ENCODE measurements at regions not wholly inside any gene's neighbourhood (a gene's known extent, or its start where the extent isn't known, plus 50 kb on each side); places are given as distances from the start of the nearest gene placed in this dataset.

DNA sequence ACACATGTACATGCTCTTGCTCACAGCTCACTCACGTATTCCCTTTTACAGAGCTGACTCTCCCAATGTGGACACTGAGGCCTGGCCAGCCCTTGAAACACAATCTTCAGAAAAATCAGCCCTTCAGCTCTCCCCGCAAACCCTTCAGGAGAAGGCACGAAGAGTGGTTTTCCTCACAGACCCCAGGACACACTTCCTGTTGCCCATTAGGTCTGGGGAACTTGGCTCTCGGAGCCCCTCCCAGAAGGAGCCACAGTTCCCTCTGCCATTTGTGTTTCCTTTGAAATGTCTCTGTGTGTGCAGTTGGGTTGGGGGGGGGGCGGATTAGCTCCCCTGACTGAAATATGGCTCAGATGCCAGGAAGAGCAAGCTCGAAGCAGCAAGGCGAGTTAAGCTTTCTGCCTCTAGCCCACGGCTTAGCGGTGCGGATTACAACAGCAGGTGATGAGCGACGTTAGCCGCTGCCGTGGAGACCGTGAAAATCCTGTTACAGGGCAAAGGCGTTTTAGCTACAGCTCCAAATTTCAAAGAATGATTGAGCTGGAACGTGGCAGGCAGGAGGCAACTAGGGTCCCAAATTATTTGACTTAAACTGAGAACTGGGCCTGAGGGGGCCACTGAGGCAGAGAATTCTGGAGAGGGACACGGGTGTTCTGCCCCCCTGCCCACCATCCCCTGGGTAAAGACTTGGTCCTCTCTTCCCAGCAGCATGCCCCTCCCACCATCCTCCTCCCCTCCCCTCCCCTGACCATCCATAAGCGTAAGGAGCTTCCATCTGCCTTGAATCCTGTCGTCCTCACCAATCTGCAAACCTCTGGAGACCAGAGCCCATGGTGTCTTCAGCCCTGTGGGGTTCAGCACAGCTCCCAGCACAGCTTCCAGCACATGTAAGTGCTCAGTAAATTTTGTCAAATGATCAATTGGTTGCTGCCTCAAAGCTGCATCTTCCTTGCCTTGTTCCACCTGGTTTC, 598.6 kb downstream of the BUD13 start:
- TF ChIP-seq, protein P1, sequence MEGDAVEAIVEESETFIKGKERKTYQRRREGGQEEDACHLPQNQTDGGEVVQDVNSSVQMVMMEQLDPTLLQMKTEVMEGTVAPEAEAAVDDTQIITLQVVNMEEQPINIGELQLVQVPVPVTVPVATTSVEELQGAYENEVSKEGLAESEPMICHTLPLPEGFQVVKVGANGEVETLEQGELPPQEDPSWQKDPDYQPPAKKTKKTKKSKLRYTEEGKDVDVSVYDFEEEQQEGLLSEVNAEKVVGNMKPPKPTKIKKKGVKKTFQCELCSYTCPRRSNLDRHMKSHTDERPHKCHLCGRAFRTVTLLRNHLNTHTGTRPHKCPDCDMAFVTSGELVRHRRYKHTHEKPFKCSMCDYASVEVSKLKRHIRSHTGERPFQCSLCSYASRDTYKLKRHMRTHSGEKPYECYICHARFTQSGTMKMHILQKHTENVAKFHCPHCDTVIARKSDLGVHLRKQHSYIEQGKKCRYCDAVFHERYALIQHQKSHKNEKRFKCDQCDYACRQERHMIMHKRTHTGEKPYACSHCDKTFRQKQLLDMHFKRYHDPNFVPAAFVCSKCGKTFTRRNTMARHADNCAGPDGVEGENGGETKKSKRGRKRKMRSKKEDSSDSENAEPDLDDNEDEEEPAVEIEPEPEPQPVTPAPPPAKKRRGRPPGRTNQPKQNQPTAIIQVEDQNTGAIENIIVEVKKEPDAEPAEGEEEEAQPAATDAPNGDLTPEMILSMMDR (IDR thresholded peaks at IDR 0.05; ENCODE audit: low read depth, low read length, missing control alignments), result no peak
- no peak for DNase-seq (ENCODE audit: extremely low read depth, low read depth)
- no peak overlapping the region for H3K4me3 ChIP-seq (replicated peaks; ENCODE audit: low read depth, low read length)

DNA sequence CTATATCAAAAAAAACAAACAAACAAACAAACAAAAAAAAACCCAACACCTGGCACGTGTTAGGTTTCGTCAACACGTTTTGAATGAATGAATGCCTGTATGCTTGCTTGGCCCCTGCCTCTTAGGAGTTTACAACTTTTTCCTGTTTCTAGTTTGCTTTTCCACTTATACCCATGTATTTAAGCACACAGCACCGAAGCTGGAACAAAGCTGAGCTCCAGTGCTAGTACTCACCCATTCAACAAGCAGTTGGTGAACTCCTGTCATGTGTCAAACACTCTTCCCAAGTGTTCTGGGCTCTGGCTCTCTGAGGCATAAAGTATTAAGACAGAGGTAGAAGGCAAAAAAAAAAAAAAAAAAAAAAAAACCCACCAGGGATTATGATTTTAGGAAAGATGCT, 599.3 kb downstream of the BUD13 start:
- no peak overlapping the region for H3K4me3 ChIP-seq (replicated peaks; ENCODE audit: low read depth, low read length)
- no peak for DNase-seq (ENCODE audit: extremely low read depth, low read depth)
- TF ChIP-seq, protein P1 (IDR thresholded peaks at IDR 0.05; ENCODE audit: low read depth, low read length, missing control alignments), result no peak

DNA sequence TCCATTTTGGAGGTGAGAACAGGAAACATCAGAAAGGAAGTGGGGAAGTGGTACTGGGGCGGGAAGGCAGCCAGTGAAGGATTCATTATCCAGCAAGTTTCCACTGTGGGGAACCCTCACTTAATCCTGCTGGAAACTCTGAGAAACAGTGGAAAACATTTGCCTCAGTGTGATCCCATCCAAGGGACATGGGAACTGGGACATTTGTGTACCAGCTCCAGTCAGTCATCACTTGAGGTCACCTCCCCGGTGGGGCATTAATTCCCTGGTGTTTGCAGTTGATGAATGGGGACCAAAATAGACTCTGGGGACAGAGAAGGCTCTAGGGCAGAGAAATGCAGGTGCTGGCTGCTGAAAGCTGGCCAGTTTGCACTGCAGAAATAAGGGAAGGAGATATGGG, 599.9 kb downstream of the BUD13 start:
- TF ChIP-seq, protein P1 (IDR thresholded peaks at IDR 0.05; ENCODE audit: low read depth, low read length, missing control alignments), result no peak
- H3K4me3 ChIP-seq (replicated peaks; ENCODE audit: low read depth, low read length), result no peak overlapping the region
- DNase-seq (ENCODE audit: extremely low read depth, low read depth), result no peak

DNA sequence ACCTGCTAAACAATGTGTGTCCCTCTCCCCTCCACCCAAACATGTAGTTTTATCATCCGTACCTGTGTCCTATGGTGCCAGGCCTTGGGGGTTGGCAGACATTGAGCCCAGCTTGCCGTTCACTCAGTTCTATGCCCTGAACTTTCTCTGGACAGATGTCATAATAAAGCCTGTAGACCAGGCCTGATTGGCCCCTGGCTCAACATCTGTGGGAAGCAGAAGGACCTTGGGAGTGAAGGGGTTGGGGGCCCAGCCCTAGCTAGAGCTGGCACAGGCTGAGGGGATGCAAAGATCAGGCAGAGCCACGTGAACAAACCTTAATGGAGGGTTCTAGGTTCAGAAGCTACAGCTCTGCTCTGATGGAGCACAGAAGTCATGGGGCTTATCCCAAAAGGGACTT, 600.6 kb downstream of the BUD13 start:
- DNase-seq (ENCODE audit: extremely low read depth, low read depth), result no peak
- H3K4me3 ChIP-seq (replicated peaks; ENCODE audit: low read depth, low read length), result no peak overlapping the region
- TF ChIP-seq, protein P1 (IDR thresholded peaks at IDR 0.05; ENCODE audit: low read depth, low read length, missing control alignments), result no peak

DNA sequence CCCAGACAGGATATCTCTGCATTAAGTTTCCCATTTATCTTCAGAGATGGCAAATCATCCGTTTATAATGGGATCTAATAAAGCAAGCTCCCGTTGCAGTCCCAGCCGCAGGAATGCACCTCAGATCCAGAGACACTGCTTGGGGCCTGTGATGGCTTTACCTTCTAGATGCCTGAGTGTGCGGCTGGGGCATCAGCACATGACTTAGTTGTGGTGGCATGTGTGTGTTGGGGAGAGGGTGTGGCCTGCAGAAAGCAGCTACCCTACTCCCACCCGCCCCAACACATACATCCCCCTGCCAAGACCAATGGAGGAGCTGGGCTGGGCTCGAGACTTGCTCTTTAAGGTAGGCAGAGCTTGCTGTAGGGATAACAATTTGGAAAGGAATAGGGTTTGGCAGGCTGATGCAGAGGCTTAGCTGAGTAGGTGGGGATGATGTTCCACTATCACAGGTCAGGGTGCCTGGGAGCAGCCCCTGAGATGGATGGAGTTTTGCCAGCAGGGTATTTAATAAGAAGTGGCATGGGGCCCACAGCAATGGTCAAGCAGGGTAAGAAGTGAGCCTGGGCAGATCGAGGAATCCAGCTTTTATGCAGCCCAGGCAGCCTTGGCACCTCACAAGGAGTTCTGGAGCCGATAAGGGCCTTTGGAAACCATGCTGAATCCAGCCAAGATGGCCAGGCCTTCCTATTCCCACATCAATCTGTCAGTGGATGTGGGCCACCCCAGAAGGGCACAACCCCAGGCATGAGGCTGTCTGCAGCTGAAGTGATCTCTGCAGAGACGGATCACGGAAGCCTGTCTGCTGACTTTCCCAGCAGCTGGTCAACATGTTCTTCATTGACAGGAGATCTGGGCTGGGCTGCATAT, 601.3 kb downstream of the BUD13 start:
- no peak overlapping the region for H3K4me3 ChIP-seq (replicated peaks; ENCODE audit: low read depth, low read length)
- DNase-seq (ENCODE audit: extremely low read depth, low read depth), result no peak
- TF ChIP-seq, protein P1 (IDR thresholded peaks at IDR 0.05; ENCODE audit: low read depth, low read length, missing control alignments), result no peak

DNA sequence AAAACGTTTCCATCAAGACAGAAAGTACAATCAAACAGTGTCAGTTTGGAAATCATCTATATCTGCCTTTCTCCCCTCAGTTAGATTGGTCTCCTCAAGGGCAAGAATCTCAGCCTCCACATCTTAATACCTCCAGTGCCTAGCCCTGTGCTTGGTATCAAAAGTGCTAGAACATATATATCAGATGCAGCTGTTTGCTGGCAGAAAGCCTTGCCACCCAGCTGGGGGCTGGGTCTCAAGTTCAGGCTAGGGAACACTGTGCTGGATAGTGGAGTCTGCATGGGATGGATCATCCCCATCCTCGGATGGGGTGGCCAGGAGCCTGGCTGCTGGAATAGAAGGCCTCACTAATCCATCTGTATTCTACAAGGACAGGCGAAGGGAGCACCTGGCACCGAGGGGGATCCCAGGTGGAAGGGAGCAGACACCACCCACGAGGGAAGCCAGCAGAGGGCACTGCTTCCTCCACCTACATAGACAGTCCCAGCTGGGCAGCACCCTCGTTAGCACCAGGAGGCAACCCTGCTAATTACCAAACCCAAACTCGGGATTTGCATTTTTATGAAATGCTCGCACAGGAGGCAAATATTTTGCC, 602.2 kb downstream of the BUD13 start:
- no peak overlapping the region for H3K4me3 ChIP-seq (replicated peaks; ENCODE audit: low read depth, low read length)
- DNase-seq (ENCODE audit: extremely low read depth, low read depth), result no peak
- TF ChIP-seq, protein P1 (IDR thresholded peaks at IDR 0.05; ENCODE audit: low read depth, low read length, missing control alignments), result no peak
